ENCODE measurements at regions not wholly inside any gene's neighbourhood (a gene's known extent, or its start where the extent isn't known, plus 50 kb on each side); places are given as distances from the start of the nearest gene placed in this dataset.

- Histone ChIP-seq H3K36me3 (replicated peaks; ENCODE audit: insufficient read depth, low read depth) (no peaks in the 10 kb centered on the region), H2AFZ (no peak overlapping the region), H3K4me3 (no peak overlapping the region), H3K4me2 (no peak overlapping the region), H3K27me3 (no peaks in the 10 kb centered on the region), H3K4me1 (ENCODE audit: insufficient read depth) (no peaks in the 10 kb centered on the region), H4K20me1 (ENCODE audit: insufficient read depth, poor library complexity, severe bottlenecking) (no peaks in the 10 kb centered on the region), H3K9me2 (replicated peaks; ENCODE audit: insufficient read depth) (no peaks in the 10 kb centered on the region), H3K27ac (no peak overlapping the region), H3K79me2 (no peaks in the 10 kb centered on the region), H3K9me3 (ENCODE audit: low read depth) (no peaks in the 10 kb centered on the region)
- TF ChIP-seq EZH2 (IDR thresholded peaks at IDR 0.05; ENCODE audit: borderline replicate concordance) (no peak), CTCF (IDR thresholded peaks at IDR 0.05; ENCODE audit: poor library complexity) (no peak), EZH2phosphoT487 (IDR thresholded peaks at IDR 0.05; ENCODE audit: low read depth, severe bottlenecking, unreplicated experiment) (no peak)
- no peak for DNase-seq (ENCODE audit: low spot score)
- 100% methylated on average over 4 of the region's 4 CpGs for WGBS (ENCODE audit: low lambda C conversion rate, missing lambda C conversion rate)
Observed at GRCh38 chr15:62750471-62750870, 292.1 kb upstream of the TPM1 start.

- no peak overlapping the region for H3K4me3 ChIP-seq
- no peak for TF ChIP-seq EZH2 (IDR thresholded peaks at IDR 0.05; ENCODE audit: borderline replicate concordance)
- TF ChIP-seq EZH2phosphoT487 (IDR thresholded peaks at IDR 0.05; ENCODE audit: low read depth, severe bottlenecking, unreplicated experiment) = no peak
- no peak for TF ChIP-seq CTCF (IDR thresholded peaks at IDR 0.05; ENCODE audit: poor library complexity)
- no peaks in the 10 kb centered on the region for H3K79me2 ChIP-seq
- no peak overlapping the region for H2AFZ ChIP-seq
- no peaks in the 10 kb centered on the region for H3K27me3 ChIP-seq
- H3K9me2 ChIP-seq (replicated peaks; ENCODE audit: insufficient read depth) = no peaks in the 10 kb centered on the region
- no peaks in the 10 kb centered on the region for H3K36me3 ChIP-seq (replicated peaks; ENCODE audit: insufficient read depth, low read depth)
- no peak for DNase-seq (ENCODE audit: low spot score)
- peaks cover 10% of the 10 kb centered on the region for H3K4me1 ChIP-seq (ENCODE audit: insufficient read depth)
- 96% methylated on average over 6 of the region's 6 CpGs for WGBS (ENCODE audit: low lambda C conversion rate, missing lambda C conversion rate)
- H3K4me2 ChIP-seq = no peak overlapping the region
- no peaks in the 10 kb centered on the region for H4K20me1 ChIP-seq (ENCODE audit: insufficient read depth, poor library complexity, severe bottlenecking)
- H3K9me3 ChIP-seq (ENCODE audit: low read depth) = no peaks in the 10 kb centered on the region
- H3K27ac ChIP-seq = no peak overlapping the region
Observed at GRCh38 chr15:62752657-62753517, 289.7 kb upstream of the TPM1 start.

GRCh38 chr15:62753518-62754221 lies 288.9 kb upstream of the TPM1 start:
- H4K20me1 ChIP-seq (ENCODE audit: insufficient read depth, poor library complexity, severe bottlenecking) = no peaks in the 10 kb centered on the region
- H3K4me1 ChIP-seq (ENCODE audit: insufficient read depth) = peaks cover 16% of the 10 kb centered on the region
- H3K4me3 ChIP-seq = no peak overlapping the region
- no peak overlapping the region for H3K4me2 ChIP-seq
- no peaks in the 10 kb centered on the region for H3K36me3 ChIP-seq (replicated peaks; ENCODE audit: insufficient read depth, low read depth)
- H3K9me2 ChIP-seq (replicated peaks; ENCODE audit: insufficient read depth) = no peaks in the 10 kb centered on the region
- no peak for DNase-seq (ENCODE audit: low spot score)
- TF ChIP-seq EZH2phosphoT487 (IDR thresholded peaks at IDR 0.05; ENCODE audit: low read depth, severe bottlenecking, unreplicated experiment) = no peak
- 94% methylated on average over 4 of the region's 4 CpGs for WGBS (ENCODE audit: low lambda C conversion rate, missing lambda C conversion rate)
- no peak overlapping the region for H3K27ac ChIP-seq
- no peaks in the 10 kb centered on the region for H3K27me3 ChIP-seq
- no peak overlapping the region for H2AFZ ChIP-seq
- no peaks in the 10 kb centered on the region for H3K79me2 ChIP-seq
- H3K9me3 ChIP-seq (ENCODE audit: low read depth) = no peaks in the 10 kb centered on the region
